Liver (tissue), 8 donors: ENCODE measurements at regions not wholly inside any gene's neighbourhood (a gene's known extent, or its start where the extent isn't known, plus 50 kb on each side); places are given as distances from the start of the nearest gene placed in this dataset.

Source experiments
- DNase-seq: peaks from one replicate; pipeline ENCODE4 v3.0.0-alpha.2; 2017; ENCODE audit warnings: low spot score
- H3K27ac ChIP-seq, 2 donors: one replicate each; pipeline ENCODE4 v1.7.0; 2013; ENCODE audit warnings: inconsistent platforms in 2 of 2, low read length in 2 of 2, control low read depth in 1 of 2, low read depth in 1 of 2, mild to moderate bottlenecking in 1 of 2
- H3K27me3 ChIP-seq, 4 donors: one replicate each; pipeline versions ENCODE4 v1.6.1 to v1.7.0; 2013; ENCODE audit warnings: low read length in 3 of 4, inconsistent platforms in 1 of 4, mild to moderate bottlenecking in 1 of 4, moderate library complexity in 1 of 4; ENCODE audit not compliant: control insufficient read depth in 4 of 4, insufficient read depth in 4 of 4
- H3K36me3 ChIP-seq, 4 donors: one replicate each; pipeline versions ENCODE4 v1.6.1 to v1.7.0; 2013; ENCODE audit warnings: low read length in 3 of 4, mild to moderate bottlenecking in 3 of 4, low read depth in 1 of 4, moderate library complexity in 1 of 4; ENCODE audit not compliant: control insufficient read depth in 4 of 4, insufficient read depth in 3 of 4
- H3K4me1 ChIP-seq, 4 donors: one replicate each; pipeline versions ENCODE4 v1.6.1 to v1.7.0; 2013; ENCODE audit warnings: low read length in 3 of 4, mild to moderate bottlenecking in 3 of 4, moderate library complexity in 1 of 4; ENCODE audit not compliant: control insufficient read depth in 4 of 4, insufficient read depth in 4 of 4
- H3K4me3 ChIP-seq, 3 donors: one replicate each; pipeline versions ENCODE4 v1.6.1 to v1.7.0; 2013; ENCODE audit warnings: low read length in 3 of 3, control low read depth in 1 of 3, low read depth in 1 of 3, mild to moderate bottlenecking in 1 of 3
- H3K9ac ChIP-seq, 2 donors: one replicate each; pipeline ENCODE4 v1.7.0; 2013; ENCODE audit warnings: low read length in 2 of 2, mild to moderate bottlenecking in 2 of 2, moderate library complexity in 2 of 2, control low read depth in 1 of 2, low read depth in 1 of 2
- H3K9me3 ChIP-seq, 4 donors: one replicate each; pipeline versions ENCODE4 v1.6.1 to v1.7.0; 2013; ENCODE audit warnings: low read length in 3 of 4; ENCODE audit not compliant: control insufficient read depth in 4 of 4
- CTCF ChIP-seq: fragments of 150-350 bp; IDR thresholded peaks from 2 replicates; pipeline ENCODE4 v1.5.1; 2017; ENCODE audit warnings: improper control_type of control experiment, low read depth, low read length; ENCODE audit not compliant: missing input control
- EGR1 ChIP-seq, 2 donors: IDR thresholded peaks; 2 replicates each; pipeline ENCODE4 v1.6.1; 2016 to 2018; ENCODE audit warnings: antibody characterized with exemption in 2 of 2, low read depth in 2 of 2
- FOXA1 ChIP-seq: IDR thresholded peaks from 2 replicates; pipeline ENCODE4 v1.6.1; 2016; ENCODE audit warnings: antibody characterized with exemption
- FOXA2 ChIP-seq: IDR thresholded peaks from 2 replicates; pipeline ENCODE4 v1.6.1; 2016; ENCODE audit warnings: antibody characterized with exemption
- HNF4A ChIP-seq, 2 donors: conservative IDR thresholded peaks; 2 replicates each; pipeline ENCODE4 v1.6.1; 2016; ENCODE audit warnings: antibody characterized with exemption in 2 of 2, mild to moderate bottlenecking in 2 of 2
- HNF4G ChIP-seq: IDR thresholded peaks from 2 replicates; pipeline ENCODE4 v1.6.1; 2016; ENCODE audit warnings: antibody characterized with exemption
- JUND ChIP-seq, 2 donors: IDR thresholded peaks; 2 replicates each; pipeline ENCODE4 v1.6.1; 2016; ENCODE audit warnings: antibody characterized with exemption in 2 of 2
- NR2F2 ChIP-seq: IDR thresholded peaks from 2 replicates; pipeline ENCODE4 v1.6.1; 2016; ENCODE audit warnings: antibody characterized with exemption
- RAD21 ChIP-seq, 2 donors: IDR thresholded peaks; 2 replicates each; pipeline ENCODE4 v1.6.1; 2016; ENCODE audit warnings: antibody characterized with exemption in 2 of 2, mild to moderate bottlenecking in 2 of 2
- REST ChIP-seq: IDR thresholded peaks from 2 replicates; pipeline ENCODE4 v1.6.1; 2016; ENCODE audit warnings: antibody characterized with exemption, mild to moderate bottlenecking
- RXRA ChIP-seq, 2 donors: IDR thresholded peaks; 2 replicates each; pipeline ENCODE4 v1.6.1; 2017 to 2018; ENCODE audit warnings: antibody characterized with exemption in 2 of 2, mild to moderate bottlenecking in 1 of 2
- TAF1 ChIP-seq: conservative IDR thresholded peaks from 2 replicates; pipeline ENCODE4 v1.6.1; 2016; ENCODE audit warnings: antibody characterized with exemption, mild to moderate bottlenecking
- YY1 ChIP-seq: IDR thresholded peaks from 2 replicates; pipeline ENCODE4 v1.6.1; 2016; ENCODE audit warnings: antibody characterized with exemption, mild to moderate bottlenecking
- WGBS: extraction: QIAGEN DNeasy Blood & Tissue Kit; methylation state at CpG from one replicate; pipeline ENCODE4 v1.1.7; 2013; 5-methylcytosine and 5-hydroxymethylcytosine counted together
- TF ChIP-seq, protein P1 (sequence below): IDR thresholded peaks from 2 replicates; pipeline ENCODE4 v1.6.1; 2016; ENCODE audit warnings: antibody characterized with exemption
- TF ChIP-seq, protein P2 (sequence below): IDR thresholded peaks from 2 replicates; pipeline ENCODE4 v1.6.1; 2016; ENCODE audit warnings: antibody characterized with exemption
- TF ChIP-seq, protein P3 (sequence below): IDR thresholded peaks from 2 replicates; pipeline ENCODE4 v1.6.1; 2016; ENCODE audit warnings: antibody characterized with exemption
- donor health status: healthy.
- donor health status: healthy.
- donor health status: healthy.
- donor health status: healthy.
- donor health status: healthy.

DNA sequence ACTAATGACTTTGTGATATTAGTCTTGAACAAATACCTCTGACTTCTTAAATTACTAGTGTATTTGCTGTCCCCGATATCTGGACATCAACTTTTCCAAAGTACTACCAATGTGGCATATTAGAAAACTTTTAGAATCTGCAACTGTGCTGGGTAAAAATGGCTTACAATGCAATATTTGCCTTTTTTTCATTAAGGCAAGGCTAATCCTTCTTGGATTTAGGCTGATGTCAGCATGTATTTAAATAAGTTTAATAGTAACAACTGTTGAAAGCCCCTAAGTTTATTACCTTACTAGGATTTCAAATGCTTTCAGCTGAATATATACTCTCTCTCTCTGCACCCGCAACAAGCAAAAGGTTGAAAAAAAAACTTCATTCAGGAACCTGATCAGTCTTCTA lies 1232.3 kb downstream of the REEP3 start (continued):
- no peak for TF ChIP-seq REST

- TF ChIP-seq, protein P1, sequence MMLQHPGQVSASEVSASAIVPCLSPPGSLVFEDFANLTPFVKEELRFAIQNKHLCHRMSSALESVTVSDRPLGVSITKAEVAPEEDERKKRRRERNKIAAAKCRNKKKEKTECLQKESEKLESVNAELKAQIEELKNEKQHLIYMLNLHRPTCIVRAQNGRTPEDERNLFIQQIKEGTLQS: no peak
- TF ChIP-seq, protein P2, sequence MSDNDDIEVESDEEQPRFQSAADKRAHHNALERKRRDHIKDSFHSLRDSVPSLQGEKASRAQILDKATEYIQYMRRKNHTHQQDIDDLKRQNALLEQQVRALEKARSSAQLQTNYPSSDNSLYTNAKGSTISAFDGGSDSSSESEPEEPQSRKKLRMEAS: no peak
- TF ChIP-seq, protein P3, sequence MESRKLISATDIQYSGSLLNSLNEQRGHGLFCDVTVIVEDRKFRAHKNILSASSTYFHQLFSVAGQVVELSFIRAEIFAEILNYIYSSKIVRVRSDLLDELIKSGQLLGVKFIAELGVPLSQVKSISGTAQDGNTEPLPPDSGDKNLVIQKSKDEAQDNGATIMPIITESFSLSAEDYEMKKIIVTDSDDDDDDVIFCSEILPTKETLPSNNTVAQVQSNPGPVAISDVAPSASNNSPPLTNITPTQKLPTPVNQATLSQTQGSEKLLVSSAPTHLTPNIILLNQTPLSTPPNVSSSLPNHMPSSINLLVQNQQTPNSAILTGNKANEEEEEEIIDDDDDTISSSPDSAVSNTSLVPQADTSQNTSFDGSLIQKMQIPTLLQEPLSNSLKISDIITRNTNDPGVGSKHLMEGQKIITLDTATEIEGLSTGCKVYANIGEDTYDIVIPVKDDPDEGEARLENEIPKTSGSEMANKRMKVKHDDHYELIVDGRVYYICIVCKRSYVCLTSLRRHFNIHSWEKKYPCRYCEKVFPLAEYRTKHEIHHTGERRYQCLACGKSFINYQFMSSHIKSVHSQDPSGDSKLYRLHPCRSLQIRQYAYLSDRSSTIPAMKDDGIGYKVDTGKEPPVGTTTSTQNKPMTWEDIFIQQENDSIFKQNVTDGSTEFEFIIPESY: no peak
- no peak for TF ChIP-seq NR2F2
- TF ChIP-seq EGR1 (IDR thresholded peaks at IDR 0.05; ENCODE audit: low read depth in 2 of 2): no peak
- TF ChIP-seq FOXA2: no peak
- no peak for TF ChIP-seq RAD21 (IDR thresholded peaks at IDR 0.05)
- TF ChIP-seq RXRA (IDR thresholded peaks at IDR 0.05): no peak
- TF ChIP-seq FOXA1: no peak
- no peak for TF ChIP-seq TAF1
- no peak for TF ChIP-seq CTCF
- no peak for TF ChIP-seq JUND (IDR thresholded peaks at IDR 0.05)
- TF ChIP-seq HNF4A (conservative IDR thresholded peaks at IDR 0.05): no peak
- no peak for TF ChIP-seq HNF4G
- no peak for TF ChIP-seq YY1
- no peaks in the 10 kb centered on the region for H3K4me1 ChIP-seq
- no peaks in the 10 kb centered on the region for H3K27me3 ChIP-seq
- no peak overlapping the region for H3K9ac ChIP-seq
- H3K27ac ChIP-seq: no peak overlapping the region
- no peaks in the 10 kb centered on the region for H3K36me3 ChIP-seq
- 82% methylated on average over 4 of the region's 4 CpGs for WGBS
- no peak overlapping the region for H3K4me3 ChIP-seq
- no peak for DNase-seq
- no peaks in the 10 kb centered on the region for H3K9me3 ChIP-seq
These were observed 1239.2 kb downstream of the REEP3 start for GRCh38 chr10:64760371-64760770.
